B cell (primary cell): ENCODE measurements at regions not wholly inside any gene's neighbourhood (a gene's known extent, or its start where the extent isn't known, plus 50 kb on each side); places are given as distances from the start of the nearest gene placed in this dataset.

ENCODE experiments used
- ATAC-seq: fragments of 200-7000 bp; cut with Tn5 transposase; one replicate; pipeline ENCODE4 v1.10.0; 2021; ENCODE audit warnings: low read depth, mild to moderate bottlenecking, moderate number of reproducible peaks, moderate library complexity
- CTCF ChIA-PET: fragments of 350-600 bp; sonication (Branson Sonifier 250); formaldehyde crosslinking; loops from one replicate; lab custom pipeline; 2021; ENCODE audit warnings: antibody characterized with exemption, inconsistent platforms; lab: Charles Lee
- POLR2A ChIA-PET: fragments of 350-600 bp; sonication (Branson Sonifier 250); formaldehyde crosslinking; loops from one replicate; lab custom pipeline; 2021; ENCODE audit warnings: antibody characterized with exemption; lab: Charles Lee
- DNase-seq: peaks from one replicate; pipeline ENCODE4 v3.0.0; 2013
- H2AFZ ChIP-seq: 2 replicates; pipeline ENCODE4 v1.6.1; 2012; ENCODE audit warnings: mild to moderate bottlenecking, low read depth, low read length; ENCODE audit not compliant: insufficient read depth, poor library complexity, severe bottlenecking
- H3K27ac ChIP-seq, 2 donors: 1 replicate in 1 of 2; 2 replicates in 1 of 2; pipeline ENCODE4 v1.5.1; 2012 to 2013; ENCODE audit warnings: low read length in 2 of 2, mild to moderate bottlenecking in 2 of 2, moderate library complexity in 1 of 2
- H3K27me3 ChIP-seq, 4 experiments: fragments of 200-600 bp in 1 of 4; sonication (generic) in 1 of 4; replicated peaks in 1 of 4; 1 replicate in 2 of 4; 2 replicates in 2 of 4; pipeline versions ENCODE4 v1.6.1 to v1.7.0; 2013 to 2016; ENCODE audit warnings: low read length in 3 of 4, mild to moderate bottlenecking in 2 of 4, mixed read lengths in 1 of 4, moderate library complexity in 1 of 4; ENCODE audit not compliant: insufficient read depth in 4 of 4, control insufficient read depth in 3 of 4; ENCODE audit errors: control extremely low read depth in 1 of 4
- H3K36me3 ChIP-seq, 2 experiments: replicated peaks in 1 of 2; 1 replicate in 1 of 2; 2 replicates in 1 of 2; pipeline versions ENCODE4 v1.6.1 to v1.7.1; 2013; ENCODE audit warnings: low read length in 1 of 2; ENCODE audit not compliant: insufficient read depth in 2 of 2, control insufficient read depth in 1 of 2; ENCODE audit errors: control extremely low read depth in 1 of 2, extremely low read depth in 1 of 2
- H3K4me1 ChIP-seq, 2 donors: fragments of 200-600 bp in 1 of 2; sonication (generic) in 1 of 2; 1 replicate in 1 of 2; 2 replicates in 1 of 2; pipeline versions ENCODE4 v1.5.1 to v1.6.1; 2013 to 2017; ENCODE audit warnings: low read length in 2 of 2; ENCODE audit not compliant: control insufficient read depth in 2 of 2, insufficient read depth in 2 of 2
- H3K4me2 ChIP-seq: replicated peaks from 2 replicates; pipeline ENCODE3; 2012; ENCODE audit warnings: mild to moderate bottlenecking, low read depth, low read length; ENCODE audit not compliant: poor library complexity, severe bottlenecking
- H3K4me3 ChIP-seq, 5 experiments: fragments of 200-600 bp in 1 of 5; sonication (generic) in 1 of 5; 1 replicate in 3 of 5; 2 replicates in 2 of 5; pipeline versions ENCODE4 v1.5.1 to v1.7.0; 2011 to 2016; ENCODE audit warnings: low read length in 4 of 5, mild to moderate bottlenecking in 4 of 5, low read depth in 2 of 5, control low read depth in 1 of 5, moderate library complexity in 1 of 5; ENCODE audit not compliant: insufficient read depth in 1 of 5; ENCODE audit errors: control extremely low read depth in 1 of 5, extremely low read depth in 1 of 5
- H3K79me2 ChIP-seq: fragments of 200-600 bp; sonication (generic); one replicate; pipeline ENCODE4 v1.6.0; 2016; ENCODE audit warnings: low read length; ENCODE audit not compliant: control insufficient read depth, insufficient read depth
- H3K9ac ChIP-seq: fragments of 200-600 bp; sonication (generic); 2 replicates; pipeline ENCODE4 v1.6.1; 2017; ENCODE audit warnings: mild to moderate bottlenecking, low read length, moderate library complexity
- H3K9me3 ChIP-seq, 3 donors: one replicate each; pipeline versions ENCODE4 v1.6.1 to v1.7.1; 2013; ENCODE audit warnings: low read length in 2 of 3; ENCODE audit not compliant: control insufficient read depth in 2 of 3, insufficient read depth in 1 of 3; ENCODE audit errors: control extremely low read depth in 1 of 3
- H4K20me1 ChIP-seq: 2 replicates; pipeline ENCODE4 v1.6.0; 2012; ENCODE audit warnings: mild to moderate bottlenecking, low read length; ENCODE audit not compliant: insufficient read depth, control insufficient read depth, poor library complexity, severe bottlenecking
- H3K27ac Mint-ChIP-seq: one replicate; pipeline ENCODE4 v1.8.0; 2021; ENCODE audit warnings: mixed read lengths
- H3K27me3 Mint-ChIP-seq: one replicate; pipeline ENCODE4 v1.8.0; 2021; ENCODE audit warnings: mixed read lengths
- H3K4me1 Mint-ChIP-seq: one replicate; pipeline ENCODE4 v1.8.0; 2021; ENCODE audit warnings: mixed read lengths
- H3K4me3 Mint-ChIP-seq: one replicate; pipeline ENCODE4 v1.8.0; 2021; ENCODE audit warnings: mixed read lengths
- H3K9me3 Mint-ChIP-seq: one replicate; pipeline ENCODE4 v1.8.0; 2022; ENCODE audit warnings: mixed read lengths; ENCODE audit not compliant: insufficient read depth
- CTCF ChIP-seq: fragments of 200-600 bp; IDR thresholded peaks from one replicate; pipeline ENCODE4 v1.8.0; 2022; ENCODE audit warnings: antibody characterized with exemption, mild to moderate bottlenecking
- EZH2 ChIP-seq: IDR thresholded peaks from 2 replicates; pipeline ENCODE4 v1.6.1; 2012; ENCODE audit warnings: borderline replicate concordance, low read depth, mild to moderate bottlenecking, moderate library complexity, low read length; ENCODE audit not compliant: insufficient read depth, poor library complexity, severe bottlenecking
- WGBS: methylation state at CpG from one replicate; pipeline ENCODE4 v1.1.5; 2013; ENCODE audit warnings: missing lambda C conversion rate; ENCODE audit not compliant: insufficient coverage; 5-methylcytosine and 5-hydroxymethylcytosine counted together
- intact Hi-C: fragments of 100-400 bp; cut with micrococcal nuclease; formaldehyde crosslinking; loops from one replicate; pipeline ENCODE4 v1.10.0; 2022

- no peaks in the 10 kb centered on the region for H3K27me3 ChIP-seq
- Mint-ChIP-seq H3K4me3 (no peak overlapping the region), H3K4me1 (no peaks in the 10 kb centered on the region), H3K9me3 (no peaks in the 10 kb centered on the region), H3K27me3 (peaks cover 27% of the 10 kb centered on the region), H3K27ac (no peak overlapping the region)
- no peak overlapping the region for H3K4me2 ChIP-seq
- H3K9me3 ChIP-seq = no peaks in the 10 kb centered on the region
- ATAC-seq (no peak), DNase-seq (no peak)
- no peak overlapping the region for H3K4me3 ChIP-seq
- intact Hi-C loops = no loop called here
- H4K20me1 ChIP-seq = no peaks in the 10 kb centered on the region
- no peaks in the 10 kb centered on the region for H3K36me3 ChIP-seq
- TF ChIP-seq CTCF (no peak), EZH2 (no peak)
- H3K27ac ChIP-seq = no peak overlapping the region
- ChIA-PET POLR2A (no interaction called here), CTCF (no interaction called here)
- H3K79me2 ChIP-seq = no peaks in the 10 kb centered on the region
- H3K4me1 ChIP-seq = no peaks in the 10 kb centered on the region
- H2AFZ ChIP-seq = no peak overlapping the region
- WGBS = 74% methylated on average over 2 of the region's 3 CpGs
- H3K9ac ChIP-seq = no peak overlapping the region
These were observed 300.6 kb downstream of the TBL1XR1 start for GRCh38 chr3:176896640-176897039.

GRCh38 chr3:176896165-176896564 lies 301.1 kb downstream of the TBL1XR1 start:
- H3K4me2 ChIP-seq = no peak overlapping the region
- H3K4me1 ChIP-seq = no peaks in the 10 kb centered on the region
- Mint-ChIP-seq H3K4me3 (no peak overlapping the region), H3K27me3 (peaks cover 27% of the 10 kb centered on the region), H3K27ac (no peak overlapping the region), H3K9me3 (peaks cover 2% of the 10 kb centered on the region), H3K4me1 (no peaks in the 10 kb centered on the region)
- H3K4me3 ChIP-seq = no peak overlapping the region
- ChIA-PET CTCF (no interaction called here), POLR2A (no interaction called here)
- H3K79me2 ChIP-seq = no peaks in the 10 kb centered on the region
- 100% methylated on average over 1 of the region's 3 CpGs for WGBS
- no peaks in the 10 kb centered on the region for H4K20me1 ChIP-seq
- DNase-seq (no peak), ATAC-seq (no peak)
- TF ChIP-seq CTCF = no peak
- no peak for TF ChIP-seq EZH2
- H3K36me3 ChIP-seq = no peaks in the 10 kb centered on the region
- no peaks in the 10 kb centered on the region for H3K9me3 ChIP-seq
- intact Hi-C loops = no loop called here
- H3K9ac ChIP-seq = no peak overlapping the region
- H2AFZ ChIP-seq = no peak overlapping the region
- no peak overlapping the region for H3K27ac ChIP-seq
- H3K27me3 ChIP-seq = no peaks in the 10 kb centered on the region
